ENCODE measurements at regions not wholly inside any gene's neighbourhood (a gene's known extent, or its start where the extent isn't known, plus 50 kb on each side); places are given as distances from the start of the nearest gene placed in this dataset.

DNA sequence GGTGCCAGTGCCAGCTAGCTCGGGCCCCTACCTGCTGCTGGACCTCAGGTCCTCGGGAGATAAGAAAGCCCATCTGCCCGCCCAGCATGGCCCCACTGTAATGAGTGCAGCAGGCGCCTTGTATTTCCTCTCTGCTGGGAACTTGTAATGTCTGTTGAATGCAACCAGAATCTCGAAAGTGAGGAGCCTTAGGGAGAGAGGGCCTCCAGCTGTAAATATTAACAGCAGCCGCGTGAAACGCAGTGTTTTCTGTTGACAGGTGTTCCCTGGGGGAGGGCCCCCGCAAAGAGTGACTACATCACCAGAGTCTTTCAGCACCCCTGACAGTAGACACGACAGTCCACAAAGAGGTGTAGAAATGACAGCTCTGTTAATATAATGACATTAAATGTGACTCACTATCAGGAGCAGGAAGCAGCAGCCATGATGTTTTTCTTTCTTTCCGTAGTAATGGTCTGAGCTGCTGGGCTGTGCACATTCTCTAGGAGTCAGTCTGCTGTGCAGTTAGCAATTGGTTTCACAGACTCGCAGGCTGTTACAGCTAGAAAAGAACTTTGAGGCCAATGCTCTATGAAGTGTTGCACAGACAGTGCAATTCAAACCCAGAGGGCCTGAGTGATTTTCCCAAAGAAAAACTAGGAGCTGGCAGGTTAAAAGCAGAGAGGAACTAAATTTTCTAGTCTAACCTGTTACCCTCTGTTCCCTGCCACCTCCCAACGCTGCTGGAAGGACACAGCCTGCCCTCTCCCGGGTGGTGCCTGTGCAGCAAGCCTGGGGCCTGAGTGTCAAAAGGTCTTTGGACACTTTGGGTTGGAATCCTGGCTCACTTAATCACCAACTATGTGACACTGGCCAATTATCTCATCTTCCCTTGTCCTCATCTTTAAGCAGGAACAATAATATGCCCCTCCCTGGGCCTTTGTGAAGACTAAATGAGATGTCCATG is 58.6 kb upstream of the WASF3 start:
- TF ChIP-seq, protein P1, sequence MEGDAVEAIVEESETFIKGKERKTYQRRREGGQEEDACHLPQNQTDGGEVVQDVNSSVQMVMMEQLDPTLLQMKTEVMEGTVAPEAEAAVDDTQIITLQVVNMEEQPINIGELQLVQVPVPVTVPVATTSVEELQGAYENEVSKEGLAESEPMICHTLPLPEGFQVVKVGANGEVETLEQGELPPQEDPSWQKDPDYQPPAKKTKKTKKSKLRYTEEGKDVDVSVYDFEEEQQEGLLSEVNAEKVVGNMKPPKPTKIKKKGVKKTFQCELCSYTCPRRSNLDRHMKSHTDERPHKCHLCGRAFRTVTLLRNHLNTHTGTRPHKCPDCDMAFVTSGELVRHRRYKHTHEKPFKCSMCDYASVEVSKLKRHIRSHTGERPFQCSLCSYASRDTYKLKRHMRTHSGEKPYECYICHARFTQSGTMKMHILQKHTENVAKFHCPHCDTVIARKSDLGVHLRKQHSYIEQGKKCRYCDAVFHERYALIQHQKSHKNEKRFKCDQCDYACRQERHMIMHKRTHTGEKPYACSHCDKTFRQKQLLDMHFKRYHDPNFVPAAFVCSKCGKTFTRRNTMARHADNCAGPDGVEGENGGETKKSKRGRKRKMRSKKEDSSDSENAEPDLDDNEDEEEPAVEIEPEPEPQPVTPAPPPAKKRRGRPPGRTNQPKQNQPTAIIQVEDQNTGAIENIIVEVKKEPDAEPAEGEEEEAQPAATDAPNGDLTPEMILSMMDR (optimal IDR thresholded peaks at IDR 0.05 in 1 of 3, IDR thresholded peaks at IDR 0.05 in 1 of 3, conservative IDR thresholded peaks at IDR 0.05 in 1 of 3; ENCODE audit: extremely low read depth in 1 of 3, insufficient read depth in 2 of 3, low read length in 3 of 3): peak in 1 of 3 experiments; percentile 21
- no peak for TF ChIP-seq EZH2 (IDR thresholded peaks at IDR 0.05; ENCODE audit: low read length)
